Central memory CD8-positive, alpha-beta T cell (primary cell): ENCODE measurements at regions not wholly inside any gene's neighbourhood (a gene's known extent, or its start where the extent isn't known, plus 50 kb on each side); places are given as distances from the start of the nearest gene placed in this dataset.

Experiments
- ATAC-seq: fragments of 150-1000 bp; cut with Tn5 transposase; replicated peaks from 2 replicates; pipeline ENCODE4 v1.10.0; 2022; ENCODE audit warnings: mild to moderate bottlenecking, moderate FRiP score, moderate number of reproducible peaks; ENCODE audit not compliant: poor library complexity, severe bottlenecking; ENCODE audit errors: extremely low read depth
- DNase-seq, 2 donors: peaks; one replicate each; pipeline ENCODE4 v3.0.0; 2021; ENCODE audit warnings: low spot score in 2 of 2
- H3K27ac Mint-ChIP-seq: one replicate; pipeline ENCODE4 v1.8.0; 2022; ENCODE audit warnings: low read depth, mild to moderate bottlenecking, moderate library complexity, mixed read lengths
- H3K27me3 Mint-ChIP-seq: one replicate; pipeline ENCODE4 v1.8.0; 2022; ENCODE audit warnings: mixed read lengths
- H3K36me3 Mint-ChIP-seq: one replicate; pipeline ENCODE4 v1.8.0; 2022; ENCODE audit warnings: mild to moderate bottlenecking, moderate library complexity, mixed read lengths; ENCODE audit not compliant: insufficient read depth
- H3K4me1 Mint-ChIP-seq: one replicate; pipeline ENCODE4 v1.8.0; 2022; ENCODE audit warnings: mixed read lengths
- H3K4me3 Mint-ChIP-seq: one replicate; pipeline ENCODE4 v1.8.0; 2022; ENCODE audit warnings: mild to moderate bottlenecking, moderate library complexity, mixed read lengths
- H3K9me3 Mint-ChIP-seq: one replicate; pipeline ENCODE4 v1.8.0; 2022; ENCODE audit warnings: mixed read lengths

- DNase-seq (no peak), ATAC-seq (no peak)
- Mint-ChIP-seq H3K4me3 (no peak overlapping the region), H3K36me3 (peaks cover 3% of the 10 kb centered on the region), H3K27ac (no peak overlapping the region), H3K27me3 (peaks cover 17% of the 10 kb centered on the region), H3K4me1 (no peaks in the 10 kb centered on the region), H3K9me3 (no peaks in the 10 kb centered on the region)
These were observed 292.7 kb upstream of the RTL1 start for GRCh38 chr14:101196051-101196712.

GRCh38 chr14:101196795-101197590 lies 293.5 kb upstream of the RTL1 start:
- DNase-seq (no peak), ATAC-seq (no peak)
- Mint-ChIP-seq H3K27ac (no peak overlapping the region), H3K27me3 (peaks cover 17% of the 10 kb centered on the region), H3K36me3 (peaks cover 3% of the 10 kb centered on the region), H3K4me3 (no peak overlapping the region), H3K4me1 (no peaks in the 10 kb centered on the region), H3K9me3 (no peaks in the 10 kb centered on the region)

DNA sequence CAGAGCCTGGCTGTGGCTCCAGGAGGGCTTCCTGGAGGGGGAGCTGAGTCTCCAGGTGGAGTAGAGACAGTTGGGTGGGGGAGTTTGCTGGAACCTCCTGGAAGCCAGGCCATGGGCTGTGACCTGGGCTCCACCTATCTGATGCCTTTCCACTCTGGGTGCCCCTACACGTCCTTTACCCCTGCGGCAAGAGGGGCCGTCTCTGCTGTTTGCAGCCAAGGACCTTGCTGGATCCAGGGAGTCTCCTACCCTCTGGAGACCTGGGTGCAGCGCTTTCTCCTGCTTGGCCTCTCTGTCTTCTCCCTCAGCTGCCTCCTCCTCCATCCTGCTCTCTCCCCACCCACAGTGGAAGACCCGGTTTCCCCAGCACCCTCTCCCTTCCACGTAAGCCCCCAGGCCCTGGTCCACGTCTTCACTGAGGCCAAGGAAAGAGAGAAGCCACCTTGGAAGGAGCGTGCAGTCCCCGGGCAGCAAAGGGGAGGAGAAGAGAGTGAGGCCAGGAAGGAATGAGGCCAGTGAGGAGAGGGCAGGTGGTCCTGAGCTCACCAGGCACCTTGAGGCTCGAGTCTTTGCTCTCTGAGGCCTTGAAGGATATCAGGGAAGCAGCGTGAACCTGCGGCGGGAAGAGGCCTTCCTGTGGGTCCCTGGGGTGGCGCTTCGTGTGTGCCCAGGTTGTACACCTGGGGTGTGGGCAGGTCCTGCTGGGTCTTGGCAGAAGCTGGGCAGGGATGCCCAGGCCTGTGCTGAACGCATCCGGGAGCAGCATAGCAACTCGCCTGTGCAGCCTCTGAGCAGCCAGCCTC lies 294.3 kb upstream of the RTL1 start:
- Mint-ChIP-seq H3K27me3 (peaks cover 17% of the 10 kb centered on the region), H3K36me3 (peaks cover 3% of the 10 kb centered on the region), H3K4me1 (no peaks in the 10 kb centered on the region), H3K27ac (no peak overlapping the region), H3K4me3 (no peak overlapping the region), H3K9me3 (no peaks in the 10 kb centered on the region)
- ATAC-seq (no peak), DNase-seq (no peak)

DNA sequence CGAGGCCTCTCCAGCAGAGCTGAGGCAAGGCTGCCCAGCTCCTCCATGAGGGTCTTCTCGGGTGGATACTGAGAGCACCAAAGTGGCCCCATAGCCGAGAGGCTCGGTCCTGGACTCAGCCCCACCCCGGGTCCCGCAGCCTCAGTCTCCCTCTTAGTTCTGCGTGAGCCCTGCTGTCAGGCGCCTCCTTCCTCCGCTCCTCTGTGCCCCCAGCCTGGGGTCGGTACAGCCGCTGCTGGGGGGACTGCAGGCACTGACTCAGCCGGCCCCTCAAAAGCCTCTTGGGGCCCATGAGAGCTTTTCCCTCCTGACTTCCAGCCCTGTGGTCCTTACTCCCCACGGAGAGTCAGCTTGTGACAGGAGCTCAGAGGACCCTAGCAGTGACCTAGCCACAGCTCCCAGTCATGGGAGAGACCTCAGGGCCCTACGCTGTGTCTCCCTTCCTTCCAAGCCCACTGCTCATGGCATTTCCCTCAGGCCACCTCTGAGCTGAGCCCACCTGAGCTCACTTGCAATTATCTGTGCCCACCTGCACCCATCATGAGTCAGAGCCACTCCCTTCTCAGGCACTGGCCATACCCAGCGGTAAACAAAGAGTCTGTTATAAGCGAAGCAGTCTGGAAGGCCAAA lies 295.0 kb upstream of the RTL1 start:
- Mint-ChIP-seq H3K36me3 (peaks cover 3% of the 10 kb centered on the region), H3K9me3 (peaks cover 5% of the 10 kb centered on the region), H3K4me3 (no peak overlapping the region), H3K27me3 (peaks cover 17% of the 10 kb centered on the region), H3K4me1 (no peaks in the 10 kb centered on the region), H3K27ac (no peak overlapping the region)
- DNase-seq = no peak
- ATAC-seq = no peak

GRCh38 chr14:101199028-101199770 lies 295.7 kb upstream of the RTL1 start:
- peaks cover 10% of the 10 kb centered on the region for H3K9me3 Mint-ChIP-seq
- peaks cover 3% of the 10 kb centered on the region for H3K36me3 Mint-ChIP-seq
- ATAC-seq (no peak), DNase-seq (no peak)
- H3K4me1 Mint-ChIP-seq = no peaks in the 10 kb centered on the region
- H3K4me3 Mint-ChIP-seq = no peak overlapping the region
- H3K27me3 Mint-ChIP-seq = peaks cover 17% of the 10 kb centered on the region
- no peak overlapping the region for H3K27ac Mint-ChIP-seq

DNA sequence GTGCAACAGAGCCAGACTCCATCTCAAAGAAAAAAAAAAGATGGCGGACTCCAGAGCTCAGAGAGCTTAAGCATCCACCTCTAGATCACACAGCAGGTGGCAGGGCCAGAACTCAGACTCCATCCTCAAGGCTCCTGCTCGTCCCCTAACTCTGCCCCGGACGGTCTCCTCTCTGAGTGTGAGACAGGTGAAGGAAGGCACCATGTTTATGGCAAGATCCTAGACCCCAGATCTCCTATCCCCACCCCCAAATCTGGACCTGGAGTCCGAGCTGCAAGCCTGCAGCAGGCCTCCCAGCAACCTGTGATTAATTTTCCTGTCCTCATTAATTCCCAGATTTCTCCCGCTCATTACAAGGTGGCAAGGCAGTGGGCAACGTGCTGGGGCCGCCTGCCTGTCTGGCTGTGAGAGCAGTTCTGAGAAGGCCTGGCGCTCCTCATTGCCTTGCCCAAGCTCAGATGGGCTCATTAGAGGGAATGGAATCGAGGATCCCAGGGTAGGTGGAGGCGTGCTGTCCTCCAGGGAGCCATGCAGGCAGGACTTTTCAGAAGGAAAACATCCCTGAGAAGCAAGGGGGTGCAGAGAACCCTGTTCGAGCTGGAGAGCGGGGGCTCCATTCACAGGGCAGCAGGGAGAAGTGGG lies 296.6 kb upstream of the RTL1 start:
- no peak for ATAC-seq
- DNase-seq = no peak
- Mint-ChIP-seq H3K4me3 (no peak overlapping the region), H3K27ac (no peak overlapping the region), H3K9me3 (peaks cover 10% of the 10 kb centered on the region), H3K4me1 (no peaks in the 10 kb centered on the region), H3K27me3 (peaks cover 17% of the 10 kb centered on the region), H3K36me3 (peaks cover 3% of the 10 kb centered on the region)

DNA sequence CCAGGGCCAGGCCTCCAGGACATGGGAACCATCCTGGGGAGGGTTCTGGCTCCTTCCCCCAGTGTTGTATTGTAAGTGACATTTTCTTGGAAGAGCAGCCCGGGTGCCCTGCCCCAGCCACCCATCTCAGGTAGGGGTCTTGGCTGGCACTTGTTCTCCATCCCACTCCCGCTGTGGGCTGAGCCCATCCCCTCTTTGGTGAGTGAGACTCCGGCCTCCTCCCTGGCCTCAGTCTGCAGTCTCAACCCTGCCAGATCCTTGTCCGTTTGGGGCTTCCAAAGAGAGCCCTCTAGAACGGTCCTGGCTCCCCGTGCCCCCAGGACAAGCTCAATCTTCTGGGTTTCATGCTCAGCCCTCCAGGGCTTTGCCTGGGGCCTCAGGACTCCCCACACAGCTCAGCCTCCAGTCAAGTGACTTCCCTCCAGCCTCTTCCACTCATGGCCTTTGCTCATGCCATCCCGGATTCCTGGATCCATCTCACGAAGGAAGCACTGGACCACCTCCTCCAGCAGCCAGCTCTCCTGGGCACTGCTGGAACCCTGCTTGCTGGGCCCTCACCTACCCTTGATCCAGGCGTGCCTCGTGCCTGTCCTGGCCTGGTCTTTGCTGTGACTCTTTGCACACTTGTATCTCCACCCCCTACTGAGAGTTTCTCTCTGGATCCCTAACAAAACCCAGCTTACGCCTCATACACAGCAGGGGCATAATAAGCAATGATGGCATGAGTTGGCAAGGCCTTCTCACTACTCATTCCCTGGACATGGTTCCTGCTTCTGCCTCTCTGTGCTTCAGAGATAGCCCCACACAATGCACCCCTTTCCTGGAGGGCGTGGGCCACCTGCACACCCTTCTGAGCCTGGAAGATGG lies 297.4 kb upstream of the RTL1 start:
- H3K27me3 Mint-ChIP-seq = peaks cover 17% of the 10 kb centered on the region
- ATAC-seq (no peak), DNase-seq (no peak)
- no peaks in the 10 kb centered on the region for H3K4me1 Mint-ChIP-seq
- peaks cover 10% of the 10 kb centered on the region for H3K9me3 Mint-ChIP-seq
- peaks cover 3% of the 10 kb centered on the region for H3K36me3 Mint-ChIP-seq
- H3K27ac Mint-ChIP-seq = no peak overlapping the region
- H3K4me3 Mint-ChIP-seq = no peak overlapping the region

GRCh38 chr14:101201535-101202151 lies 298.1 kb upstream of the RTL1 start:
- H3K9me3 Mint-ChIP-seq = peaks cover 10% of the 10 kb centered on the region
- H3K4me3 Mint-ChIP-seq = no peak overlapping the region
- no peaks in the 10 kb centered on the region for H3K4me1 Mint-ChIP-seq
- no peak overlapping the region for H3K27ac Mint-ChIP-seq
- DNase-seq = no peak
- H3K36me3 Mint-ChIP-seq = peaks cover 2% of the 10 kb centered on the region
- H3K27me3 Mint-ChIP-seq = peaks cover 17% of the 10 kb centered on the region
- ATAC-seq = no peak

GRCh38 chr14:101202627-101203404 lies 299.3 kb upstream of the RTL1 start:
- no peak overlapping the region for H3K27ac Mint-ChIP-seq
- ATAC-seq (no peak), DNase-seq (no peak)
- peaks cover 15% of the 10 kb centered on the region for H3K9me3 Mint-ChIP-seq
- no peaks in the 10 kb centered on the region for H3K4me1 Mint-ChIP-seq
- no peak overlapping the region for H3K4me3 Mint-ChIP-seq
- peaks cover 20% of the 10 kb centered on the region for H3K27me3 Mint-ChIP-seq
- peaks cover 2% of the 10 kb centered on the region for H3K36me3 Mint-ChIP-seq

DNA sequence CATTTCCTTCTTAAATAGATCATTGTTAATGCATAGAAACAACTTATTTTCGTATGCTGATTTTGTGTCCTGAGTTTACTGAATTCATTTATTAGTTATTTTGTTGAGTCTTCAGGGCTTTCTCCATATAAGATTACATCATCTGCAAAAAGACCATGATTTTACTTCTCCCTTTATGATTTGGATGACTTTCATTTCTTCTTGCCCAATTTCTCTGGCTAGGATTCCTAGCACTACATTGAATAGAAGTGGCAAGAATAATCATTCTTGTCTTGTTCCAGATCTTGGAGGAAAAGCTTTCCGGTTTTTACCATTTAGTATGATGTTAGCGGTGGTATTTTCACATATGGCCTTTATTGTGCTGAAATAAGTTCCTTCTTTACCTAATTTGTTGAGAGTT lies 303.0 kb upstream of the RTL1 start:
- Mint-ChIP-seq H3K9me3 (peaks cover 26% of the 10 kb centered on the region), H3K27me3 (peaks cover 15% of the 10 kb centered on the region), H3K4me1 (no peaks in the 10 kb centered on the region), H3K4me3 (no peak overlapping the region), H3K36me3 (peaks cover 1% of the 10 kb centered on the region), H3K27ac (no peak overlapping the region)
- ATAC-seq (no peak), DNase-seq (no peak)
